IMR-90 (cell line): ENCODE measurements at regions not wholly inside any gene's neighbourhood (a gene's known extent, or its start where the extent isn't known, plus 50 kb on each side); places are given as distances from the start of the nearest gene placed in this dataset.

Source experiments
- ATAC-seq: fragments of 200-7000 bp; cut with Tn5 transposase; 2 replicates; pipeline ENCODE4 v1.9.1; 2020; ENCODE audit warnings: low read depth, mild to moderate bottlenecking, moderate library complexity
- BruUV-seq: library from RNA; stranded (reverse); fragments of 400-500 nt; replicated peaks from 2 replicates; lab custom pipeline; 2021; lab: Mats Ljungman, UMichigan
- CTCF ChIA-PET: fragments of 300-600 bp; formaldehyde crosslinking; extraction: SDS; loops from one replicate; lab custom pipeline; 2021; ENCODE audit warnings: antibody characterized with exemption; lab: Yijun Ruan, JAX
- POLR2A ChIA-PET: fragments of 300-600 bp; sonication (Branson Sonifier 250); formaldehyde crosslinking; loops from one replicate; lab custom pipeline; 2022; ENCODE audit warnings: antibody characterized with exemption; ENCODE audit not compliant: unreplicated experiment; lab: Charles Lee
- DNase-seq: peaks from one replicate; pipeline ENCODE4 v3.0.0; 2013
- H2AFZ ChIP-seq: replicated peaks from 2 replicates; pipeline ENCODE3; 2013; ENCODE audit warnings: low read length, mild to moderate bottlenecking; ENCODE audit not compliant: poor library complexity
- H2AK5ac ChIP-seq: 2 replicates; pipeline ENCODE4 v1.6.1; 2013; ENCODE audit warnings: low read depth, low read length, inconsistent platforms
- H2AK9ac ChIP-seq: replicated peaks from 2 replicates; pipeline ENCODE3; 2013; ENCODE audit warnings: mild to moderate bottlenecking, low read depth, low read length, moderate library complexity; ENCODE audit not compliant: poor library complexity
- H2BK120ac ChIP-seq: 2 replicates; pipeline ENCODE4 v1.6.1; 2013; ENCODE audit warnings: low read depth, low read length, inconsistent platforms
- H2BK15ac ChIP-seq: 3 replicates; pipeline ENCODE4 v1.6.1; 2013; ENCODE audit warnings: low read depth, low read length, inconsistent platforms
- H2BK20ac ChIP-seq: 2 replicates; pipeline ENCODE4 v1.6.1; 2013; ENCODE audit warnings: low read depth, mild to moderate bottlenecking, inconsistent platforms, low read length, moderate library complexity
- H2BK5ac ChIP-seq: 2 replicates; pipeline ENCODE4 v1.6.1; 2013; ENCODE audit warnings: mild to moderate bottlenecking, low read depth, low read length, inconsistent platforms; ENCODE audit not compliant: poor library complexity, severe bottlenecking
- H3K14ac ChIP-seq: replicated peaks from 2 replicates; pipeline ENCODE4 v1.6.1; 2013; ENCODE audit warnings: low read depth, low read length, inconsistent platforms
- H3K18ac ChIP-seq: 2 replicates; pipeline ENCODE4 v1.6.1; 2013; ENCODE audit warnings: low read depth, low read length, control low read depth
- H3K23ac ChIP-seq: 2 replicates; pipeline ENCODE4 v1.6.1; 2013; ENCODE audit warnings: low read depth, low read length, inconsistent platforms
- H3K27ac ChIP-seq: 2 replicates; pipeline ENCODE4 v1.5.1; 2013; ENCODE audit warnings: mild to moderate bottlenecking, control low read depth, low read length; ENCODE audit not compliant: insufficient read depth
- H3K27me3 ChIP-seq: 2 replicates; pipeline ENCODE4 v1.6.1; 2013; ENCODE audit warnings: low read length; ENCODE audit not compliant: control insufficient read depth, insufficient read depth
- H3K36me3 ChIP-seq: 2 replicates; pipeline ENCODE4 v1.6.1; 2013; ENCODE audit warnings: low read length, mixed read lengths; ENCODE audit not compliant: control insufficient read depth, insufficient read depth
- H3K4ac ChIP-seq: 2 replicates; pipeline ENCODE4 v1.6.1; 2013; ENCODE audit warnings: low read depth, low read length, inconsistent platforms
- H3K4me1 ChIP-seq: 2 replicates; pipeline ENCODE4 v1.6.1; 2013; ENCODE audit warnings: low read length, mixed read lengths; ENCODE audit not compliant: control insufficient read depth, insufficient read depth
- H3K4me2 ChIP-seq: 2 replicates; pipeline ENCODE4 v1.6.1; 2013; ENCODE audit warnings: low read depth, mild to moderate bottlenecking, control low read depth, low read length, moderate library complexity
- H3K4me3 ChIP-seq: 2 replicates; pipeline ENCODE4 v1.5.1; 2013; ENCODE audit warnings: low read depth, mild to moderate bottlenecking, control low read depth, low read length, moderate library complexity; ENCODE audit not compliant: insufficient read depth
- H3K56ac ChIP-seq: 2 replicates; pipeline ENCODE4 v1.6.1; 2013; ENCODE audit warnings: low read length, inconsistent platforms; ENCODE audit not compliant: insufficient read depth; ENCODE audit errors: extremely low read depth
- H3K79me1 ChIP-seq, 2 experiments: 2 replicates each; pipeline ENCODE4 v1.6.1; 2013; ENCODE audit warnings: low read length in 2 of 2, inconsistent platforms in 1 of 2, low read depth in 1 of 2
- H3K9ac ChIP-seq: 2 replicates; pipeline ENCODE4 v1.6.1; 2013; ENCODE audit warnings: low read depth, low read length, control low read depth
- H3K9me1 ChIP-seq: 2 replicates; pipeline ENCODE4 v1.6.1; 2013; ENCODE audit warnings: low read length, inconsistent platforms; ENCODE audit not compliant: insufficient read depth
- H3K9me3 ChIP-seq: 2 replicates; pipeline ENCODE4 v1.6.1; 2013; ENCODE audit warnings: low read length; ENCODE audit not compliant: control insufficient read depth, insufficient read depth
- H4K20me1 ChIP-seq: 2 replicates; pipeline ENCODE4 v1.6.1; 2013; ENCODE audit warnings: low read length, inconsistent platforms; ENCODE audit not compliant: insufficient read depth
- H4K5ac ChIP-seq: 2 replicates; pipeline ENCODE4 v1.6.1; 2013; ENCODE audit warnings: mild to moderate bottlenecking, low read depth, low read length, control low read depth
- H4K8ac ChIP-seq, 2 experiments: 2 replicates each; pipeline ENCODE4 v1.6.1; 2013; ENCODE audit warnings: low read depth in 2 of 2, low read length in 2 of 2, control low read depth in 1 of 2, inconsistent platforms in 1 of 2
- H4K91ac ChIP-seq: 2 replicates; pipeline ENCODE4 v1.6.1; 2013; ENCODE audit warnings: low read depth, low read length, inconsistent platforms; ENCODE audit not compliant: insufficient read depth
- CEBPB ChIP-seq: IDR thresholded peaks from 2 replicates; pipeline ENCODE4 v1.6.1; 2012; ENCODE audit warnings: low read depth, low read length, improper control_type of control experiment
- FOS ChIP-seq: fragments of 150-350 bp; IDR thresholded peaks from 2 replicates; pipeline ENCODE4 v1.6.1; 2016; ENCODE audit warnings: low read depth, low read length
- USF2 ChIP-seq: fragments of 150-350 bp; IDR thresholded peaks from 2 replicates; pipeline ENCODE4 v1.6.1; 2017; ENCODE audit warnings: mild to moderate bottlenecking, antibody characterized with exemption, low read length, low read depth
- whole genome bisulfite sequencing, 2 experiments: methylation state at CpG; one replicate each; pipeline versions ENCODE4 v1.1.5 to v1.1.7; 2013; ENCODE audit warnings: missing lambda C conversion rate in 2 of 2; ENCODE audit not compliant: insufficient read length in 1 of 2; ENCODE audit errors: extremely low coverage in 2 of 2; 5-methylcytosine and 5-hydroxymethylcytosine counted together
- dilution Hi-C: fragments of 300-500 bp; cut with HindIII; formaldehyde crosslinking; loops from one replicate; pipeline ENCODE4 v1.14.3; 2018; ENCODE audit warnings: low sequenced_read_pairs; ENCODE audit not compliant: unreplicated experiment
- in situ Hi-C: fragments of 300-500 bp; cut with MboI; formaldehyde crosslinking; loops from 3 replicates; pipeline ENCODE4 v1.14.3; 2019; ENCODE audit warnings: low sequenced_read_pairs, inconsistent platforms, mixed read lengths
- intact Hi-C: fragments of 100-400 bp; cut with micrococcal nuclease; formaldehyde crosslinking; loops from 2 replicates; pipeline ENCODE4 v1.10.0; 2022

GRCh38 chr13:37277435-37278144 lies 172.1 kb upstream of the CSNK1A1L start:
- Histone ChIP-seq H4K20me1 (no peaks in the 10 kb centered on the region), H3K4me3 (no peak overlapping the region), H3K79me1 (no peaks in the 10 kb centered on the region), H3K23ac (no peak overlapping the region), H3K14ac (no peak overlapping the region), H2BK5ac (no peak overlapping the region), H3K9me3 (peaks cover 3% of the 10 kb centered on the region; the same call in 1 of the 2 replicates), H4K91ac (no peak overlapping the region), H3K36me3 (no peaks in the 10 kb centered on the region), H2BK120ac (no peak overlapping the region), H3K56ac (no peak overlapping the region), H3K27me3 (no peaks in the 10 kb centered on the region), H3K4me1 (no peaks in the 10 kb centered on the region), H2BK15ac (no peak overlapping the region), H2AK9ac (no peak overlapping the region), H3K18ac (no peak overlapping the region), H3K9ac (no peak overlapping the region), H2AK5ac (no peak overlapping the region), H3K9me1 (no peaks in the 10 kb centered on the region), H4K5ac (no peak overlapping the region), H3K27ac (no peak overlapping the region), H3K4me2 (no peak overlapping the region), H2BK20ac (no peak overlapping the region), H3K4ac (no peak overlapping the region), H4K8ac (no peak overlapping the region), H2AFZ (no peak overlapping the region)
- intact Hi-C loops (no loop called here), in situ Hi-C loops (no loop called here), dilution Hi-C loops (no loop called here)
- ATAC-seq (peak; percentile 14; the same call in 1 of the 2 replicates), DNase-seq (peak; percentile 45)
- whole genome bisulfite sequencing, 2 experiments: 0% methylated on average over 1 of the region's 3 CpGs; no CpG with 5 or more reads in 1 of the 2 experiments
- TF ChIP-seq FOS: 0 out of 2 replicates have a peak, but pooled peaks have one; percentile 11
- TF ChIP-seq USF2: no peak
- TF ChIP-seq CEBPB: peak; percentile 32; the same call in 1 of the 2 replicates
- ChIA-PET CTCF (no interaction called here), POLR2A (no interaction called here)
- BruUV-seq: no TSS peak
